ENCODE measurements at regions not wholly inside any gene's neighbourhood (a gene's known extent, or its start where the extent isn't known, plus 50 kb on each side); places are given as distances from the start of the nearest gene placed in this dataset.

DNA sequence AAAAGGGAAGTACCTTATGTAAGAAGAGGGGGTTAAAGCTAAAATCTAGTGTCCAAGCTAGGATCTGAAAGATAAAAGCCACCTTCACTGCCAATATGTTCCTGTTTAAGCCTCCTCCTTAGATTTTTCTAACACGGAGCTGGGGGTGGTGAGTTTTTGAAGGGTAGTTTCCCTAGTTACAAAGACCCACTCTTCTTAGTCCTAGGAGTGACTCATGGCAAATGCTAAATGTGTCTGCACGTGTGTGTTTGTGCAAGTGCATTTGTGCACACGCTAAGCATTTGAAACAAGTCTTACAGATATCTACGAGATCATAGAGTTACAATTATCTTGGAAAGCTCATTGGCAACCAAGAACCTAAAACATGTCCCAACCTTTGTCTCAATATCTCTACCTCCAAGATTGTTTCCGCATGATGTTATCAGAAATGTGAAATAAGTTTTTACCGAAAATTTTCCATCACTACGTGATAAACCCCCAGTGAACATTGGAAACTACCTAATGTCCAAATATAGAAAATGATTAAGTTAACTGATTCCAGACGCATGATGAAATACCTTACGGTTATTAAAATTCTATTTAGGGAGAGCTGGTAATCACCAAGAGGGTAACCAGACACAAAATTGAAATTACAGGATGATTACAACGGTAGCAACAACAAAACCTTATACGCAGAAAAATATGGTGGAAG is 78.0 kb upstream of the HRH2 start:
- no peak for DNase-seq

DNA sequence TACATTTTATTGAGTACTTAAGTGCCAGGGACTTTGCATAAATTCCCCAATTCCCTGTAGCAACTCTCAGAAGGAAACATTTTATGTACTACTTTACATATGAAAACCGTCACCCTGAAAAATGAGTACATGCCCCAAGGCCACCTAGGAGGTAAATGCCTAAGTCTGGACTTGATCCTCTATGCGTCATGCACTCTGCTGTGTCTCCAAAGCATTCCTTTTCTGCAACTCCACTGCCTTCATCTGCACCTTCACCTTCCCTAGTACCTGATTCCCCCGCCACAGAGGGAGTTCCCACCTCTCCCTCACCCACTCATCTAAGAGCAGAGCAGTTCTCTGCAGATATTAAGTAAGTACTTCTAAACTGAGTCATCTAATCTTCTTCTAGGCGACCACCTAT is 75.2 kb upstream of the HRH2 start:
- DNase-seq, result peak; percentile 55

DNA sequence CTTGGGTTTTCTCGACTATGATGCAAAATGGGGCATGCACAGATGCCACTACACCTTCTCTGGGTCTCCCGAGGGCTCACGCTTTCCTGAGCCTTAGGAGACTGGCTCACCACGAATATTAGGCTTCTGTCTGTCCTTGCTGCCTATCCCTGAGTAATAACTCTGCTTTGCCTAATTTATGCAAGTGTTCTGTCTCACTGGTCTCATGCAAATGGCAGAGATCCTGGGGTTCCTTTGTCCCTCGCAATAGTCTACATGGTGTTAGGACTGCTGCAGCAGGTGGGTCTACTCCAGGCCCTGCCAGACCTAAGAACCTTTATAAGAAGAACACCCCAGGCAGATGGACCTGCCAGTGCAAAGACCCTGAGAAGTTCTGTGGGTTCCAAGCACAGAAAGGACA is 72.3 kb upstream of the HRH2 start:
- DNase-seq, result no peak

DNA sequence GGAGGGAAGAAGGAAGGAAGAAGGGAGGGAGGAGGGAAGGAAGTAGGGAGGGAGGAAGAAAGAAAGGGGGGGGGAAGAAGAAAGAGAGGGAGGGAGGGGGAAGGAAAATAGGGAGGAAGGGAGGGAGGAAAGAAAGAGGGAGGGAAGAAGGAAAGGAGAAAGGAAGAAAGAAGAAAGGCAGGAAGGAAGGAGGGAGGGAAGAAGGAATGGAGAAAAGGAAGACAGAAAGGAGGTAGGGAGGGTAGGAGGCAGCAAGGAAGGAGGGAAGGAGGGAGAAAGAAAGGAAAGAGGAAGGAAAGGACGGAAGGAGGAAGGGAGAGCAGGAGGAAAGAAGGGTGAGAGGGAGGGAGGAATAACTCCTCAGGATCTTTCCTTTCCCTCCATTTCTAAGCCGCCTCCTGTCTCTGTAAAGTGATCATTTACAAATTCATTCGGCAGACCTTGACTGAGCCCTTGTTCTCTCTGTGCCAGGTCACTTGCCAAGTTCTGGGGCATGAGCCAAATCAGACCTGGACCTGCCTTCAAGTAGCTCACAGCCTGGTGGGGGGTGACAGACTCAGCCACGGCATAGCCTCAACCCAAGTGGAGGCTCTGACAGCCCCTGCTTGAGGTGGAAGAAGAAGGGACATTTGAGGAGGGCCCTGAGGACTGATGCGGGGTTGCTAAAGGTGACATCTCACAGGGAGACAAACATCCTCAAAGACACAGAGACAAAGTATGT is 69.0 kb upstream of the HRH2 start:
- DNase-seq, result no peak

DNA sequence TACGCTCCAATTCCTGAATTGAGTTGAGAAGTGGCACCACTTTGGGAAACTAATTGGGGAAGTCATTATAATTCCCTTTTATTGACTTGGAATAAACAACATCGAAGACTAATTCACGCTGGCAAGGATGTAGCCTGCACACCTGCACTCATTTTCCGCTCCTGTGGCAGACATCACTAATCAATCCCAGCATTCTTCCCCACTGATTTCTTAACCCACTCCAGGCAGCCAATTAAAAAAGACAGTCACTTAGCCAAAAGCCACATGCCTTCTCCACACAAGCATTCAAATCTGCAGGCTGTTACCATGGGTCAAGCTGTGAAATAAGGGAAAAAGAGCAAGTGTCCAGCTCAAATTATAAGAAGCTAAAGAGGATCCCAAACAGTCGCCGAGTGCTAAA is 68.2 kb upstream of the HRH2 start:
- DNase-seq, result no peak

DNA sequence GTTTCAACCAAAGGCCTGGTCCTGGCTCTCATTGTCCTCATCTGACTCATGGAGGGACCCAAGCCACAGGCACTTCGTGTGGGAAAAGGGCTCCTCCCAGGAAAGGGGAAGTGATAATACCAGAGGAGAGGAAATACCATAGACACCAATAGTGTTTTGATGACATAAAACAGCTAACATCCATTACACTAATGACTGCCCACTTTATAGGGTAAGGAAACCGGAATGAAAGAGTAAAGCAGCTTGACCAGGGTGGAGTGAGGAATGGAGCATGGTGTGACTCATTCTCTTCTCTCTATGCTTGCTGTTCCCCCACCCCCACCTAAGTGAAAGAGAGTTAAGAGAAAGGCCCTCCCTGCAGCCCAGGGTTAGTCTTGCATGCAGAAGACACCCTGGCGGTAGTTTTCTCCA is 67.4 kb upstream of the HRH2 start:
- no peak for DNase-seq

DNA sequence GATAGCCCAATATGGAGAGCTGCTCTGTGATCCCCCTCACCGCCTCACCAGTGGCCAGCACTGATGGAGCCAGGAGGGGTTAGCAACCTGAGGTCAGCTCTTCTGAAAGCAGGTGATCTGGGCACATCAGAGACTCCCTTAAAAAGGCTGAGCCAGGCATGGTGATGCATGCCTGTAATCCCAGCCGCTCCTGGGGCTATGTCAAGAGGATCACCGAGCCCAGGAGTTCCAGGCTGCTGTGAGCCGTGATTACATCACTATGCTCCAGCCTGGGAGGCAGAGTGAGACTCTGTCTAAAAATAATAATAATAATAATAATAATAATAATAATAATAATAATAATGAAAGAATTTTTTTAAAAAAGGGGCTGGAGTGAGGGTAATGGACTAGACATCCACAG is 66.6 kb upstream of the HRH2 start:
- DNase-seq, result no peak

DNA sequence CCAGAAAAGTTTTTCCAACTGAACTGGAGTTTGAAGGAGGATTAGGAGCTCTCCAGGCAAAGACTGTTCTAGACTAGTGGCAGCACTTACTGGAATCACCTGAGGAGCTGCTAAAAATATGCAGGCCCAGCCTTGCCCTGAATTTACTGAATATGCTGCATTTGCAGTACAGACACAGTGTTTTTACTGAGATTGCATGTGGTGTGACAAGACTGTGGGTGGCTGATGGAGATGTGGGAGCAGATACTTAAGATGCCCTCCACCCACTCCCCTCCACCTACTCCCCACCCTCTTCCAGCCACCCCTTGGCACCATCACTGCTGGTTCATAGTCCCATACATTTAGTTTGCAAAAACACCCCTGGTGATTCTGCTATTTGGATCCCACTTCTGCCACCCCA is 64.1 kb upstream of the HRH2 start:
- DNase-seq, result no peak

DNA sequence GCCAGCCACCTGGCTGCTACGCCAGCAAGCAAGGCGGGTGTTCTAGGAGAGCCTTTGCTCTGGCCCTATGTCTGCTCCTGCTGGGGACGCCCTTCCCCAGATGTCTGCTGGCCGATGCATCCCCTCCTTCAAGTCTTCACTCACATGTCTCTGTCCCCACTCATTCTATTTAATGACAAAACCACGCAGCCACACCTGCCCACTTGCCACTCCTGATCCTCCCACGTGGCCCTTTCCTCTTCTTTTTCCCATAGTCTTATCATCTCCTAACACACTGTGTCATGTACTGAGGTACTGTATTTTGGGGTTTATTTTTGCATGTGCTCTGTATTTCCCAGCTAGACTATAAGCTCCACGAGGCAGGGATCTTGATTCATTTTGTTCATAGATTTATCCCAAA is 62.0 kb upstream of the HRH2 start:
- no peak for DNase-seq

DNA sequence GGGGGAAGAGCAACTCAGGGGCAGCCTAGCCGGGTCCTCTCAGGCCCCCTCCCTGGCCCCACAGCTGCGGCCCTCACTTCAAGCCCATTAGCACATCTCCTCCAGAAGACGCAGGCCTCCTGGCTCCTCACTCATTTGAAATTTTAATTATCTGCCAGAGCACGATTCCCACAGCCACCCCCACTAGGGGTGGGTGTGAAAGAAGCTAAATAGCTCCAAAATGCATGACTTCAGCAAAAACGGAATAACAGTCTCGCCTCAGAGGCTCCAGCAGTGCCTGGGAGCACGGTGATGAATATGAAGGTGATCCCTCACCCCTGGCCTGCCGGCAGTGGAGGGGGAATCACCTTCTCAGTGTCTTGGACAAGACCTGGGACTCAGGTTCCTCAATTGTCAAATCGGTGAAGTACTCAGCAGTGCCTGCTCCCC is 61.1 kb upstream of the HRH2 start:
- DNase-seq, result no peak

DNA sequence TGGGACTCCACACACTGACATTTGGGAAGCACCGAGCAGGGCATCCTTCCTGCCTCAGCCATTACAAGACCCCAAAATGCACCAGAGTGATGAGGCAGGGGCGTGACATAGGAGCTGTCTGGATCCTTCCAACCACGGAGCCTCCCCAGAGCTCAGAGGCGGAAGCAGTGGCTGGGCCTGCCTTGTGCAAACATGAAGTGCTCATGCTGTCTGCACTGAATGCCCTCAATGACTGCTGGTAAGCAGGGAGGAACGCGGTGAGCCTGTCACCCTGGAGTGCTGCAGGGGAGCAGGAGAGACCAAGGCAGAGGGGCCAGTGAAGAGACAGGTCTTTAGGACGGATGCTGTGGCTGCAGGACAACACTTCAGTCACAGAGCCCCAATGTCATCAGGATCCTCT is 60.2 kb upstream of the HRH2 start:
- DNase-seq, result no peak

DNA sequence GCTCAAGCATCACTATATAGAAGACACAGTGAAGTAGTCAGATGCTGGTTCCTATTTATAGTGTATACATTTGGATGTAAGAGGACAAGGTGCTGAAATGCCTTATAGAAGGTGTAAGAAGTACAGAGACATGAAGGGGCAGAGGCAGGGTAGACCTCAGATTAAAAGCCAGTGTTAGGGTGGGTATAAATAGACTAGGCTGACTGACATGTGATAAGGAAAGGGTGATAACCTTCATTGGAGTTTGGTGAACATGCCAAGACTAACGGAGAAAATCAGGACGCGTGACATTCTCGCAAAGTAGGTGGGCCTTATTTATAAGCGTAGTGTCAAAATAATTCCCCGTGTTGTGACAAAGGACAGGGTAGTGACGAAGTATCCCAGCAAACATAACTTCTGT is 59.1 kb upstream of the HRH2 start:
- DNase-seq, result no peak

DNA sequence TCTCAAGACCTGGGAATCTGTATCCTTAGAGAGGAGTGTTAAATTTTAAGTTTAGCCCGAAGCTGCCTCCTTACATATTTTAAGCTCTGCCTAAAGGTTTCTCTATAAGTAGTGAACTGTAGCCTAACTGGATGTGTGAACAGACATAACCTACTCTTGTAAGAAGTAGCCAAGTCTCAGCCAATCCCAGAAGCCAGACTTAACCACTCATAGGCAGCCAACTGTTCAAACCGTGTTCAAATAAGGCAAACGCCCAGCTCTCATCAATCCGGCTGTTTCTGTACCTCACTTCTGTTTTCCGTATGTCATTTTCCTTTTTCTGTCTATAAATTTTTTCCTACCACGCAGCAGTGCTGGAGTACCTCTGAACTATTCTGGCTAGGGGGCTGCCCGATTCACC is 58.7 kb upstream of the HRH2 start:
- no peak for DNase-seq

DNA sequence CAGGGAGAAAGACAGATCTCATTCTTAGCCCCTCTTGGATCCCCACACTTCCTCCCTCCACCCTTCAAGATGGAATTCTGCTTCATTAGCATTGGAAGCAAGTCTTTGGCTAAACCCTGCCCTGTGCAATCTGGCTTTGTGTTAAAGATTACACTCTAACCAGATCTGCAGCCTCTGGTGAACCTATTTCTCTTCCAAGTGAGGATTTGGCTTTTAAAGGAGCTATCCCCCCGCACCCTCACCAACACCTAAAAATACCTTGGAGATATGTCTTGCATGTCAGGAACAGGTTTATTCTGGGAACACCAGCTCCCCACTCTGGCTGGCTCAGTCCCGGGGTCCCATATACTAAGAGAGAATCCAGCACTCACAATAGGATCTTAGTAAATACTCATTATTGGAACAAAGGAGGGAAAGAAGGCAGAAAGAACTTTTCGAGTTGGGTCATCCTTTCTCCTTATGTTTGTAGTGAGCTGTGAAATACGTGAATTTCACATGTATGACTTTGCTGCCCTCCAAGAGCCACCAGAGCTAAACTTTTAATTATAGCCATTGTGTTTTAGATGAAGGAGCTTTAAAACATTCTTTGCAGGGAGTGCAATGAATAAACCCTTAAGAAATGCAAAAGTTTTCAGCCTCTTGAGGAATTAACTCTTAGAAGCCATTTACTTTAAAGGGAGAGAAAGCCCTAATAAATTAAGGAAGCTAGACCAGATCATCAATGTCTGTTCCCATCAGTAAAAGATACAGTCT is 53.7 kb upstream of the HRH2 start:
- no peak for DNase-seq

DNA sequence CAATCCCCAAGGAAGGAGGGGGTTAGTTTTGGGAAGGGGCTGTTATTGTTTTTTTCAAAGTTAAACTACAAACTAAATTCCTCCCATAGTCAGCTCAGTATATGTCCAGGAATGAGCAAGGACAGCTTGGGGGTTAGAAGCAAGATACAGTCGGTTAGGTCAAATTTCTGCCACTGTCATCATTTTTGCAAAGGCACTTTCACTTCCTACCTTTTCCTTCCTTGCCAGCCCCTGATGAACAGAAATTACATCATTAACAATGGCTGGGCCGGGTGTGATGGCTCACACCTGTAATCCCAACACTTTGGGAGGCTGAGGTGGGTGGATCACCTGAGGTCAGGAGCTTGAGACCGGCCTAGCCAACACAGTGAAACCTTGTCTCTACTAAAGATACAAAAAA is 51.5 kb upstream of the HRH2 start:
- DNase-seq, result no peak
